ENCODE measurements at regions not wholly inside any gene's neighbourhood (a gene's known extent, or its start where the extent isn't known, plus 50 kb on each side); places are given as distances from the start of the nearest gene placed in this dataset.
"Not testable (repeated sequence)": the region's sequence is repeated elsewhere in the genome, so short reads cannot be mapped to it uniquely, and the experiment has no call there.

- Histone ChIP-seq H3K4me1 (ENCODE audit: control insufficient read depth in 1 of 2, insufficient read depth in 2 of 2, low read length in 2 of 2) (peaks cover 2 to 4% of the 10 kb centered on the region in 2 experiments), H3K4ac (ENCODE audit: low read depth, low read length) (no peak overlapping the region), H3K9me3 (ENCODE audit: insufficient read depth, low read depth, low read length) (peaks cover 2% of the 10 kb centered on the region), H3K36me3 (ENCODE audit: control insufficient read depth in 1 of 2, insufficient read depth in 2 of 2, low read length in 2 of 2) (no peaks in the 10 kb centered on the region), H4K12ac (ENCODE audit: low read depth, low read length) (no peak overlapping the region), H3K23ac (ENCODE audit: low read length) (no peak overlapping the region), H2BK5ac (ENCODE audit: low read depth, low read length, poor library complexity) (no peak overlapping the region), H3K18ac (ENCODE audit: low read length) (no peak overlapping the region), H3K14ac (ENCODE audit: low read length) (no peak overlapping the region), H3K79me2 (ENCODE audit: control insufficient read depth, insufficient read depth, low read length, poor library complexity) (no peaks in the 10 kb centered on the region), H4K91ac (ENCODE audit: low read depth, low read length) (no peak overlapping the region), H2AFZ (ENCODE audit: insufficient read depth, low read length, poor library complexity) (no peak overlapping the region), H3K9ac (ENCODE audit: low read length) (no peak overlapping the region), H3K27me3 (ENCODE audit: insufficient read depth, low read length) (peaks cover 3% of the 10 kb centered on the region), H2AK5ac (ENCODE audit: low read length) (no peak overlapping the region), H4K8ac (ENCODE audit: low read depth, low read length) (no peak overlapping the region), H2BK120ac (ENCODE audit: insufficient read depth, low read length, poor library complexity) (no peak overlapping the region), H3K79me1 (ENCODE audit: low read length) (no peaks in the 10 kb centered on the region), H3K27ac (ENCODE audit: low read depth, low read length) (no peak overlapping the region), H3K4me2 (ENCODE audit: low read length) (no peak overlapping the region), H3K4me3 (ENCODE audit: low read depth, low read length) (no peak overlapping the region), H2BK12ac (ENCODE audit: low read length) (no peak overlapping the region)
- peak; percentile 74 to 83 for DNase-seq
- WGBS (ENCODE audit: extremely low coverage, insufficient coverage, insufficient read length), result no CpG with 5 or more reads among the region's 6 CpGs
These were observed 128.8 kb downstream of the RRAGC start for GRCh38 chr1:38730511-38731397.

DNA sequence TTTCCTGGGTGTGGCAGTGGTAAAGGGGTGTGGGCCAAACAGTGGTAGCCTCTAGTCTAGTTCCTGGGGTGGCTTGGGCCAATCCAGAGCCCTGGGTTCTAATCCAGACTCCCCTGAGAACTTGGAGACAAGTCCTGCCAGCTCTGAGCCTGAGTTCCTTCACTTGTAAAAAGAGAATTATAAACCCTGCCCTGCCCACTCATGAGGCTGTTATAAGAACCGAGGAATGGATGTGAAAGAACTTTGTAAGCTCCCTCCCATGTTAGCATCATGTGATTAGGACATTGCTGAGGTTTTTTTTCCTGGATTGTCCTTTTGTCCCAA is 131.0 kb downstream of the RRAGC start:
- no peak overlapping the region for H2AFZ ChIP-seq (ENCODE audit: insufficient read depth, low read length, poor library complexity)
- no CpG with 5 or more reads among the region's 1 CpG for WGBS (ENCODE audit: extremely low coverage, insufficient coverage, insufficient read length)
- H3K4ac ChIP-seq (ENCODE audit: low read depth, low read length), result no peak overlapping the region

DNA sequence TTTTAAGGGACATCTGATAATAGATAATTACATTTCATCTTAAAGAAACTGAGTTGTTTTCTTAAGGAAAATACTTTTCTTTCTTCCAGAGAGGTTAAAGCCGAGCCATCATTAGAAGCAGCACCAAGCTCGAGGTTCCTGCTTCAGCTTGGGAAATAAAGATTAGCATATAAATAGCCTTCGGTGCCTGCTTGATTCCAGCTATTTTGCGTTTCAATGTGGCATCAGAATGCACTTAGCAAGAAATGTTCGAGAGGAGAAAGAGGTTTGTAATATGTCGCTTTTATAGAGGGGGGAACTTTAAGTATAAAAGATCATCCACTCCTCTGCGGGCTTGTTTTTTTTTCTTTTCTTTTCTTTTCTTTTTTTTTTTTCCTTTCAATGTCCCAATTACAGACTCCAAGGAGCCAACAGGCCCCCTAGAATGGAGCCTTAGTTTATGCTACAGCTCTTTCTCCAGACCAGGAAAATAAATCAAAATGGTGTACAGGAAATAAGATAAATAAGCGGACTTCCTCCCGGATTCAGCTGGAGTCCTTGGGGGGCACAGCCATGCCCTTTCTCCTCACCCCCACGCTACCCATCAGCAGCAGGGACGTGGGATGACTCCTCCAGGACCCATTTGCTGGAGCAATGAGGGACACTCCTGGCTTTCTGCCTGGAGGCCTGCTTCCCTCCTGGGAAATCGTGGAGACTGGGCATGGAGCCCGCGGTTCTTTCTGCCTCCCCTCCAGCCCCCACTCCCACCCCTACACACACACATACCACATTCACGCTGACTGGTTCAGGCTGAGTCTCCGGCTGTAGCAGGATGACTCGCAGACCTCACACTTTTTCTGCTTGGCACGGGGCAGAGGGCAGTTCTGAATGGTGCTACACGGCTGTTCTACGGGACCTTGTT is 131.6 kb downstream of the RRAGC start:
- Histone ChIP-seq H3K4ac (ENCODE audit: low read depth, low read length) (no peak overlapping the region), H3K14ac (ENCODE audit: low read length) (no peak overlapping the region), H3K79me2 (ENCODE audit: control insufficient read depth, insufficient read depth, low read length, poor library complexity) (no peaks in the 10 kb centered on the region), H2BK5ac (ENCODE audit: low read depth, low read length, poor library complexity) (no peak overlapping the region), H2AFZ (ENCODE audit: insufficient read depth, low read length, poor library complexity) (no peak overlapping the region), H4K91ac (ENCODE audit: low read depth, low read length) (no peak overlapping the region), H3K36me3 (ENCODE audit: control insufficient read depth in 1 of 2, insufficient read depth in 2 of 2, low read length in 2 of 2) (no peaks in the 10 kb centered on the region), H4K8ac (ENCODE audit: low read depth, low read length) (no peak overlapping the region), H2BK12ac (ENCODE audit: low read length) (no peak overlapping the region), H3K4me2 (ENCODE audit: low read length) (no peak overlapping the region), H2AK5ac (ENCODE audit: low read length) (no peak overlapping the region), H3K79me1 (ENCODE audit: low read length) (no peaks in the 10 kb centered on the region), H3K27me3 (ENCODE audit: insufficient read depth, low read length) (peaks cover 3% of the 10 kb centered on the region), H3K4me1 (ENCODE audit: control insufficient read depth in 1 of 2, insufficient read depth in 2 of 2, low read length in 2 of 2) (peaks cover 2 to 4% of the 10 kb centered on the region in 2 experiments), H3K4me3 (ENCODE audit: low read depth, low read length) (no peak overlapping the region), H3K9ac (ENCODE audit: low read length) (no peak overlapping the region), H3K23ac (ENCODE audit: low read length) (no peak overlapping the region), H4K12ac (ENCODE audit: low read depth, low read length) (no peak overlapping the region), H3K18ac (ENCODE audit: low read length) (no peak overlapping the region), H3K27ac (ENCODE audit: low read depth, low read length) (no peak overlapping the region), H2BK120ac (ENCODE audit: insufficient read depth, low read length, poor library complexity) (no peak overlapping the region), H3K9me3 (ENCODE audit: insufficient read depth, low read depth, low read length) (peaks cover 2% of the 10 kb centered on the region)
- WGBS (ENCODE audit: extremely low coverage, insufficient coverage, insufficient read length), result no CpG with 5 or more reads among the region's 20 CpGs
- DNase-seq, result no peak

More for the DNA sequence above, 131.0 kb downstream of the RRAGC start:
- Histone ChIP-seq H2AK5ac (ENCODE audit: low read length) (no peak overlapping the region), H3K9ac (ENCODE audit: low read length) (no peak overlapping the region), H4K12ac (ENCODE audit: low read depth, low read length) (no peak overlapping the region), H3K27ac (ENCODE audit: low read depth, low read length) (no peak overlapping the region), H3K4me2 (ENCODE audit: low read length) (no peak overlapping the region), H3K14ac (ENCODE audit: low read length) (no peak overlapping the region), H3K79me2 (ENCODE audit: control insufficient read depth, insufficient read depth, low read length, poor library complexity) (no peaks in the 10 kb centered on the region), H3K36me3 (ENCODE audit: control insufficient read depth in 1 of 2, insufficient read depth in 2 of 2, low read length in 2 of 2) (no peaks in the 10 kb centered on the region), H3K23ac (ENCODE audit: low read length) (no peak overlapping the region), H2BK120ac (ENCODE audit: insufficient read depth, low read length, poor library complexity) (no peak overlapping the region), H3K9me3 (ENCODE audit: insufficient read depth, low read depth, low read length) (peaks cover 2% of the 10 kb centered on the region), H3K27me3 (ENCODE audit: insufficient read depth, low read length) (peaks cover 3% of the 10 kb centered on the region), H4K8ac (ENCODE audit: low read depth, low read length) (no peak overlapping the region), H2BK12ac (ENCODE audit: low read length) (no peak overlapping the region), H3K18ac (ENCODE audit: low read length) (no peak overlapping the region), H3K79me1 (ENCODE audit: low read length) (no peaks in the 10 kb centered on the region), H3K4me1 (ENCODE audit: control insufficient read depth in 1 of 2, insufficient read depth in 2 of 2, low read length in 2 of 2) (peaks cover 2 to 4% of the 10 kb centered on the region in 2 experiments), H4K91ac (ENCODE audit: low read depth, low read length) (no peak overlapping the region), H3K4me3 (ENCODE audit: low read depth, low read length) (no peak overlapping the region), H2BK5ac (ENCODE audit: low read depth, low read length, poor library complexity) (no peak overlapping the region)
- DNase-seq, result no peak

DNA sequence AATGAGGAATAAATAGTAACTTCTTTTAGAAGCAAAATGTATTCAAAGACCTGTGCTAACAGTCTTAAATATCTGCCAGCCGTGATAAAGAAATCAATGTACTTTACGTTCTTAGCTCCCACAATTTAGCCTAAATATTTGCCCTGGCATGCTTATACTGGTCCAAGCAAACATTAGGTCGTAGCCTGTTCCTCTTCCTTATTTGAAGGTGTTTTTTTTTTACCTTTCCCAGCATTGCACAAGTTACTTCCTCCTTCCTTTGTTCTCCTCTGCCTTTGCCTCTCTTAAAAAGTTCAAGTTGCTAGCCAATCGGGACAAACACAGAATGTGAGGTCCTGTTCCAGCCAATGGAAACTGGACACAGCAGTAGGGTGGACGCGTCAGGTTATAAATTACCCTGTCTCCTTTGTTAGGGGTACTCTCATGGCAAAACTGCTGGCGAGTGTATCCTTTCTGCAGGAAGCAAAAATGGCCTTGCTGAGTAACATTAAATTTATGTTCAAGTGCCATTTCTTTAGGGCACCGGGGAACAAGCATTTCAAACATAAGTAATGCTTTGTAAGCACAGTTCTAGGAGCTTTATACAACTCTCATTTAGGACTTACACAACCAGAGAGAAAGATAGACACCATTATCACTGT is 134.1 kb downstream of the RRAGC start:
- H4K91ac ChIP-seq (ENCODE audit: low read depth, low read length); H2BK12ac ChIP-seq (ENCODE audit: low read length); H2AK5ac ChIP-seq (ENCODE audit: low read length); H3K4me3 ChIP-seq (ENCODE audit: low read depth, low read length); H4K8ac ChIP-seq (ENCODE audit: low read depth, low read length); H3K9me3 ChIP-seq (ENCODE audit: insufficient read depth, low read depth, low read length); DNase-seq; H2BK5ac ChIP-seq (ENCODE audit: low read depth, low read length, poor library complexity); H2AFZ ChIP-seq (ENCODE audit: insufficient read depth, low read length, poor library complexity); H3K79me2 ChIP-seq (ENCODE audit: control insufficient read depth, insufficient read depth, low read length, poor library complexity); H4K12ac ChIP-seq (ENCODE audit: low read depth, low read length); H3K23ac ChIP-seq (ENCODE audit: low read length); H2BK120ac ChIP-seq (ENCODE audit: insufficient read depth, low read length, poor library complexity); H3K4me1 ChIP-seq (ENCODE audit: control insufficient read depth in 1 of 2, insufficient read depth in 2 of 2, low read length in 2 of 2); H3K27ac ChIP-seq (ENCODE audit: low read depth, low read length); H3K4ac ChIP-seq (ENCODE audit: low read depth, low read length); H3K36me3 ChIP-seq (ENCODE audit: control insufficient read depth in 1 of 2, insufficient read depth in 2 of 2, low read length in 2 of 2); H3K18ac ChIP-seq (ENCODE audit: low read length); H3K9ac ChIP-seq (ENCODE audit: low read length); H3K14ac ChIP-seq (ENCODE audit: low read length); H3K79me1 ChIP-seq (ENCODE audit: low read length); H3K4me2 ChIP-seq (ENCODE audit: low read length); H3K27me3 ChIP-seq (ENCODE audit: insufficient read depth, low read length): not testable (repeated sequence)
- WGBS (ENCODE audit: extremely low coverage, insufficient coverage, insufficient read length), result no CpG with 5 or more reads among the region's 8 CpGs

Data from trophoblast cell (in vitro differentiated cells and primary cell).